A673 (cell line): ENCODE measurements at regions not wholly inside any gene's neighbourhood (a gene's known extent, or its start where the extent isn't known, plus 50 kb on each side); places are given as distances from the start of the nearest gene placed in this dataset.

Source experiments
- CTCF ChIP-seq: fragments of 300-800, 200-600 bp; sonication (generic); conservative IDR thresholded peaks from 2 replicates; pipeline ENCODE4 v1.5.1; 2017; ENCODE audit warnings: low read depth, mild to moderate bottlenecking, antibody characterized with exemption, low read length, moderate library complexity, mixed read lengths
- EZH2 ChIP-seq: fragments of 200-600 bp; sonication (generic); IDR thresholded peaks from 2 replicates; pipeline ENCODE4 v1.6.1; 2017; ENCODE audit warnings: borderline replicate concordance, low read depth, mild to moderate bottlenecking, mixed read lengths, antibody characterized with exemption, low read length; ENCODE audit not compliant: poor library complexity, severe bottlenecking

GRCh38 chr11:93908689-93909088 lies 58.3 kb upstream of the VSTM5 start:
- TF ChIP-seq EZH2 (no peak), CTCF (no peak)
